Medulla oblongata (tissue), 1 donor: ENCODE measurements at regions not wholly inside any gene's neighbourhood (a gene's known extent, or its start where the extent isn't known, plus 50 kb on each side); places are given as distances from the start of the nearest gene placed in this dataset.
A peak's percentile ranks its signal among the peaks of the same experiment; 100 is the strongest.
"Not testable (repeated sequence)": the region's sequence is repeated elsewhere in the genome, so short reads cannot be mapped to it uniquely, and the experiment has no call there.

Experiments used
- DNase-seq: peaks from one replicate; pipeline ENCODE4 v3.0.0-alpha.2; 2015; ENCODE audit errors: extremely low spot score

- not testable (repeated sequence) for DNase-seq
Measured at GRCh38 chr1:157368941-157369340, 183.4 kb downstream of the FCRL5 start.

- DNase-seq = no peak
Measured at GRCh38 chr1:157368363-157368762, 184.0 kb downstream of the FCRL5 start.

- DNase-seq = no peak
Measured at GRCh38 chr1:157367870-157368269, 184.4 kb downstream of the FCRL5 start.

GRCh38 chr1:157367091-157367739 lies 185.1 kb downstream of the FCRL5 start:
- DNase-seq = no peak

- DNase-seq = no peak
Measured at GRCh38 chr1:157364612-157365011, 187.7 kb downstream of the FCRL5 start.

- DNase-seq = peak; percentile 29
Measured at GRCh38 chr1:157363660-157364140, 188.6 kb downstream of the FCRL5 start.

GRCh38 chr1:157360023-157360390 lies 192.3 kb downstream of the FCRL5 start:
- DNase-seq = no peak

- no peak for DNase-seq
Measured at GRCh38 chr1:157359314-157360022, 192.8 kb downstream of the FCRL5 start.

GRCh38 chr1:157357111-157357510 lies 195.2 kb downstream of the FCRL5 start:
- no peak for DNase-seq

GRCh38 chr1:157356601-157357000 lies 195.7 kb downstream of the FCRL5 start:
- no peak for DNase-seq

- no peak for DNase-seq
Measured at GRCh38 chr1:157353546-157353945, 198.8 kb downstream of the FCRL5 start.

- no peak for DNase-seq
Measured at GRCh38 chr1:157352817-157353408, 199.4 kb downstream of the FCRL5 start.

- no peak for DNase-seq
Measured at GRCh38 chr1:157352216-157352615, 200.1 kb downstream of the FCRL5 start.

- not testable (repeated sequence) for DNase-seq
Measured at GRCh38 chr1:157351800-157352199, 200.5 kb downstream of the FCRL5 start.

GRCh38 chr1:157348538-157349480 lies 203.5 kb downstream of the FCRL5 start:
- no peak for DNase-seq

GRCh38 chr1:157347506-157347905 lies 204.8 kb downstream of the FCRL5 start:
- DNase-seq = no peak

- not testable (repeated sequence) for DNase-seq
Measured at GRCh38 chr1:157337785-157338184, 199.6 kb upstream of the ETV3 start.

- no peak for DNase-seq
Measured at GRCh38 chr1:157335056-157335455, 196.9 kb upstream of the ETV3 start.

GRCh38 chr1:157334041-157334440 lies 195.8 kb upstream of the ETV3 start:
- DNase-seq = no peak

- DNase-seq = not testable (repeated sequence)
Measured at GRCh38 chr1:157330177-157330576, 192.0 kb upstream of the ETV3 start.

- not testable (repeated sequence) for DNase-seq
Measured at GRCh38 chr1:157328120-157328519, 189.9 kb upstream of the ETV3 start.
